ENCODE measurements at regions not wholly inside any gene's neighbourhood (a gene's known extent, or its start where the extent isn't known, plus 50 kb on each side); places are given as distances from the start of the nearest gene placed in this dataset.

DNA sequence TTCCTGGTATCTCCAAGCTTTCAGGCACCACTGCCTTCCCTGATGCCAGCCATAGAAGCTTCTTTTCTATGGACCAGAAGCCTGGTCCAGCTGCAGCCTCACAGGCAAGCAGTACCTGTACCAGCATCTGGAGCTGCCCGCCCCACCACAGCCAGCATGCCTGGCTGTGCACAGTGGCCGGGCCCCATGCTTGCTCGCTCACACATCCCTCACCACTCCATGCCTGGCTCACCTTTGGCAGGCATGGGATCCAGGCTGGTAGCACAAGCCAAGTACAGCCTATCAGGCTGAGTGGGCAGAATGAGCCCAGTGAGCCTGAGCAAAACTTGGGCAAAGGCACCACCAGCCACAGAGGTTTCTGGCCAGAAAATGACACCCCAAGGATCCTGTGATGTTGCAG, 93.4 kb downstream of the TPRA1 start:
- Histone ChIP-seq H4K20me1 (ENCODE audit: insufficient read depth) (no peaks in the 10 kb centered on the region), H3K4me3 (replicated peaks in 1 of 2; ENCODE audit: low read depth in 1 of 2, low read length in 2 of 2) (no peak overlapping the region), H3K27ac (ENCODE audit: low read depth, low read length) (no peak overlapping the region)

GRCh38 chr3:127495821-127496655, 94.5 kb downstream of the TPRA1 start:
- Histone ChIP-seq H4K20me1 (ENCODE audit: insufficient read depth) (no peaks in the 10 kb centered on the region), H3K4me1 (ENCODE audit: control insufficient read depth in 1 of 2, insufficient read depth in 2 of 2, low read length in 2 of 2) (no peaks in the 10 kb centered on the region), H3K9me3 (ENCODE audit: control insufficient read depth in 1 of 2, insufficient read depth in 1 of 2, low read depth in 1 of 2, low read length in 2 of 2) (0 out of 4 replicates have a peak, but pooled peaks cover 0 to 3% of the 10 kb centered on the region in 2 experiments), H3K79me2 (ENCODE audit: insufficient read depth, low read length) (no peaks in the 10 kb centered on the region), H3K9ac (ENCODE audit: low read length) (no peak overlapping the region), H3K4me2 (ENCODE audit: low read length) (no peak overlapping the region), H3K27me3 (ENCODE audit: insufficient read depth, low read length) (0 out of 2 replicates have a peak, but pooled peaks cover 4% of the 10 kb centered on the region), H3K4me3 (replicated peaks in 1 of 2; ENCODE audit: low read depth in 1 of 2, low read length in 2 of 2) (no peak overlapping the region), H3K27ac (ENCODE audit: low read depth, low read length) (no peak overlapping the region), H3K36me3 (ENCODE audit: control insufficient read depth in 1 of 2, insufficient read depth in 2 of 2, low read length in 2 of 2) (no peaks in the 10 kb centered on the region), H2AFZ (ENCODE audit: low read depth, low read length, poor library complexity, severe bottlenecking) (no peak overlapping the region), H3K9me2 (ENCODE audit: insufficient read depth) (no peaks in the 10 kb centered on the region)
- no TSS peak for BruUV-seq (replicated peaks)
- CTCF ChIA-PET: no interaction called here
- DNase-seq (ENCODE audit: low read depth, low spot score) (no peak), ATAC-seq (no peak)
- RAD21 ChIA-PET (ENCODE audit: low non-redundant PET in 1 of 2, low total read pairs in 2 of 2, uncharacterized antibody in 2 of 2, unreplicated experiment in 2 of 2): no interaction called here
- POLR2A ChIA-PET: no interaction called here
- intact Hi-C loops (cut with micrococcal nuclease): no loop called here
- TF ChIP-seq CBX3 (IDR thresholded peaks at IDR 0.05; ENCODE audit: low read depth) (no peak), JUND (IDR thresholded peaks at IDR 0.05) (no peak), EGR1 (IDR thresholded peaks at IDR 0.05; ENCODE audit: low read depth) (no peak), ZBTB33 (IDR thresholded peaks at IDR 0.05; ENCODE audit: extremely low read depth, insufficient replicate concordance, low read length) (no peak), SIN3A (IDR thresholded peaks at IDR 0.05; ENCODE audit: low read depth) (no peak), FOSL1 (IDR thresholded peaks at IDR 0.05; ENCODE audit: low read depth) (no peak), REST (IDR thresholded peaks at IDR 0.05; ENCODE audit: low read depth) (no peak), YY1 (IDR thresholded peaks at IDR 0.05; ENCODE audit: extremely low read depth, insufficient replicate concordance, low read depth, low read length) (no peak), EZH2phosphoT487 (IDR thresholded peaks at IDR 0.05; ENCODE audit: borderline replicate concordance) (no peak), TCF7L2 (IDR thresholded peaks at IDR 0.05; ENCODE audit: borderline replicate concordance, extremely low read depth, insufficient read depth, insufficient read length) (no peak), POLR2AphosphoS5 (IDR thresholded peaks at IDR 0.05; ENCODE audit: low read depth, low read length) (no peak)

More for the DNA sequence above, 93.4 kb downstream of the TPRA1 start:
- H3K27me3 ChIP-seq (ENCODE audit: insufficient read depth, low read length): 0 out of 2 replicates have a peak, but pooled peaks cover 4% of the 10 kb centered on the region
- no peak overlapping the region for H3K4me2 ChIP-seq (ENCODE audit: low read length)
- TF ChIP-seq MAX (IDR thresholded peaks at IDR 0.05): no peak
- no peak for TF ChIP-seq POLR2A (IDR thresholded peaks at IDR 0.05; ENCODE audit: borderline replicate concordance, extremely low read depth, insufficient read depth, insufficient read length)
- no peaks in the 10 kb centered on the region for H3K9me2 ChIP-seq (ENCODE audit: insufficient read depth)
- H3K9me3 ChIP-seq (ENCODE audit: control insufficient read depth in 1 of 2, insufficient read depth in 1 of 2, low read depth in 1 of 2, low read length in 2 of 2): peaks cover 5 to 10% of the 10 kb centered on the region in 2 experiments; a peak in 2 of 4 replicates
- no peak overlapping the region for H2AFZ ChIP-seq (ENCODE audit: low read depth, low read length, poor library complexity, severe bottlenecking)
- H3K9ac ChIP-seq (ENCODE audit: low read length): no peak overlapping the region
- RAD21 ChIA-PET (ENCODE audit: low non-redundant PET in 1 of 2, low total read pairs in 2 of 2, uncharacterized antibody in 2 of 2, unreplicated experiment in 2 of 2): no interaction called here
- CTCF ChIA-PET: no interaction called here
- ATAC-seq: no peak
- no peaks in the 10 kb centered on the region for H3K36me3 ChIP-seq (ENCODE audit: control insufficient read depth in 1 of 2, insufficient read depth in 2 of 2, low read length in 2 of 2)
- no peaks in the 10 kb centered on the region for H3K4me1 ChIP-seq (ENCODE audit: control insufficient read depth in 1 of 2, insufficient read depth in 2 of 2, low read length in 2 of 2)
- intact Hi-C loops (cut with micrococcal nuclease): no loop called here
- DNase-seq (ENCODE audit: low read depth, low spot score): no peak
- POLR2A ChIA-PET: no interaction called here
- no TSS peak for BruUV-seq (replicated peaks)
- no peaks in the 10 kb centered on the region for H3K79me2 ChIP-seq (ENCODE audit: insufficient read depth, low read length)

Measured in HCT116 (cell line).